HK-2 (cell line): ENCODE measurements at regions not wholly inside any gene's neighbourhood (a gene's known extent, or its start where the extent isn't known, plus 50 kb on each side); places are given as distances from the start of the nearest gene placed in this dataset.
A peak's percentile ranks its signal among the peaks of the same experiment; 100 is the strongest.
"Not testable (repeated sequence)": the region's sequence is repeated elsewhere in the genome, so short reads cannot be mapped to it uniquely, and the experiment has no call there.

ENCODE experiments used
- DNase-seq: peaks from one replicate; pipeline ENCODE4 v3.0.0-alpha.2; 2018; ENCODE audit not compliant: unreplicated experiment

DNA sequence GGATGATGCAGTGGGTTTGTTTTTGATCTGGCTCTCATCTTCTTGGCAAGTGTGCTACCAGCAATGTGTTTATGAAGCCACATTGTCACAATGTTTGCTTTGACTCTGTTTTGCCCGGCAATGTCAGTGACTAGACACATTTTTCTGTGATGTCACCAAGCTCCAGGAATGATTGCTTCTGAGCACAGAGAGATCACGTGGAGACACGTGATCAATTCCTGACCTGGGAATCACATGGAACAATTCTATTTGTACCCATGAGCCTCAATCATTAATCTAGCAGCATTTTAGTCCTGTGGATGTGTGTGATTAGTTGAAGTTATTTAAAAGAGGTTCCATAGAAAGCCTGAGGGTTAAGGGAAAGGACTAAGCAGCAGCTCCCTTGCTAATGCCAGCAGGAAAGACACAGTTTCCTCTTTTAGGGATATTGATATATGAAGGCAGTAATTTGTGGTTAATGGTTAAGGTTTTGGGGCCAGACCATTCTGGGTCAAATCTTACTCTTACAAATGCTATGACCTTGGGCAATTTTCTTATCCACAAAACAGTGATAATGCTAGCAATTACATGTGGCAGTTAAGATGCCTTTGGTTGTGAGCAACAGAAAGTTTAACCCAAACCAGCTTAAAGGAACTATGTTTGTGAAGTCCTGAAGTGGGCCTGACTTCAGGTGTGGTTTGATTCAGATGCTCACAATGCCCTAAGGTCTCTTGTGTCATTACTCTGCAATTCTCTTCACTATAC, 59.0 kb downstream of the FASLG start:
- DNase-seq: no peak

DNA sequence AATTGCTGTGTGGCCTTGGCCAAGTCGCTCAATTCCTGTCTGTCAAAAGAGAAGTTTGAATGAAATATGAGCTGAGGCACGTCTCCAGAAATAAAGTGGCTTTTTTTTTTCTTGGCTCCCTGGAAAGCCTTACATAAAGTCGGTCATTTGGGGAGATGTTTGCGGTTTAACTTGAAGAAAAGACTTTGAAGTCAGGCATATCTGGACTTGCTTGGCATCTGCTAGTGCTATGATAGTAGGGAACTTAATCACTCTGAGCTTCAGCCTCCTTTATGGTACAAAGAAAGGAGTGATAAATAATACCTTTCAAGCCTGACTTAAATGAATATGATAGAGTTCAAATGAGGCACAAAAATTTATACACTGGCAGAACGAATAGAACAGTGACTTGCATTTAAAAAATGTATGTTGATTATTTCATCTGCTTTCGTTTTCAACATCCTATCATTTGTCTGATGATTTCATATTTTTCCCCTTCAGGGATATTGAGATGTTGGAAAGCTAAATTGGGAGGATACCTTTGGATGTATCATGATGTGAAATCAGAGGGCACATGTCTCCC, 60.2 kb downstream of the FASLG start:
- no peak for DNase-seq

DNA sequence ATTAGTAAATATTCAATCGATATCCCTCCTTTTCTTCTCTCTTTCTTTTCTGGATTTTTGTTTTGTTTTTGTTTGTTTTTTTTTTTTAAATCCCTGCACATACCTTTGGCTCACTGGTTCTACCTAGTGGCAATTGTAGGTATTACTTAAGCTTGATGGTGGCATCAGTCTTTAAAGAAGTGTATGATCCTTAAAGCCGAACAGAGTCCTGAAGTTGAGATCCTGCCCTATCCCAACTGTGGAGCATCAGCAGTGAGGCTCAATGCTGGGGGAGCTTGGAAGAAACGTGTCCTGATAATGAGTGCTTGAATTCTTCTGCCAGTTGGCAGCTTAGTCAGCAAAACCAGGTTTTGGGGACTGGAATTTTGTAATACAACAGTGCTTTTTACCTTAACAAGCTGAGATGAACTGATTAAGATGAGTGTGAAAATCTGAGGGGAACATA, 60.8 kb downstream of the FASLG start:
- no peak for DNase-seq

DNA sequence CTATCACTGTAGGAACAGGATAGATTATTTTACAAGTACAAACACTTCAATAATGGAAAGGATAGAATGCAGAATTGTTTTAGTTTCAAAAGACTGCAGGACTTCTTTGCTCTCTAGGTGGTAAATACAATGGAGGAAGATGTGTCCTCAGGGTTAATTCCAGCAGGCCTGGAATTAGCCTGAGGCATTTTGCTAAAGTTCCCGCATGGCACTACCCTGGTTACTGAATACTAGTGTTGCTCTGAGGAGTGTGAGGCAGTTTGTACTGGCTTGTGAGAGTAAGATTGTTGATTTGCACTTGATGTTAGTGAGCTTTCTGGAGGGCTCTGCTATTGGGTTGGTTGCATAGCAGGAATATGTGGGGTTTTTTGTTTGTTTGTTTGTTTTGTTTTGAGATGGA, 61.4 kb downstream of the FASLG start:
- no peak for DNase-seq

DNA sequence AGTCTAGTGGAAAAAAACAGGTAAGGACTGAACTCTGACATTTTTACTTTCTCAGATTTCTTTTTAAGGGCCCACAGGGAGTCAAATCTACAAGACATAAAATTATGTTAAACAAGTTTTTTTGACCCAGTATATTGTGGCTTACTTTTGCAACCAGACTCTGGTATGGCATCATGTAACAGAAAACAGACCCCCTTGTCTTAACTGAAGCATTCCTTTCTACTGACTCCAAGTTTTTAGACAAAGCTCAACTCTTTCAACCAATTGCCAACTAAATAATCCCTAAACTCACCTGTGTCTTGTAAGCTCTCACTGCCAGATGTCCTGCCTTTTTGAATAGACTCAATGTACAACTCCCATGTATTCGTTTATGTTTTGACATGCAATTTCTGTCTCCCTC, 64.3 kb downstream of the FASLG start:
- no peak for DNase-seq

DNA sequence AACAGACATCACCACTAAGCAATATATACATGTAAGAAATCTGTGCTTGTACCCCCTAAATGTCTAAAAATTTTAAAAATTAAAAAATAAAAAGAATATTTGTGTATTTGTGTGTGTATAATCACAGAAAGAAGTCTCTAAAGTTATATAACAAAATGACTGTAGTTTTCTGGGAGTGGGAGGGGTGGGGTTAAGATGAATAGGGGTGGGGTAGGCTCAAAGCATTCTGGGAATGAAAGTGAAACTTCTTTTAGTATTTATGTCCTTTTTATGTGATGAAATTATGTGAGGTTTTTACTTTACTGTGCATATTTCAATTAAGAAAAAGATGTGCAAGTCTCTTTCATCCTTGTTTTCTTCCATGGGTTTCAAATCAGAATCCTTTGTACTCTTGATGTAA, 65.3 kb downstream of the FASLG start:
- no peak for DNase-seq

DNA sequence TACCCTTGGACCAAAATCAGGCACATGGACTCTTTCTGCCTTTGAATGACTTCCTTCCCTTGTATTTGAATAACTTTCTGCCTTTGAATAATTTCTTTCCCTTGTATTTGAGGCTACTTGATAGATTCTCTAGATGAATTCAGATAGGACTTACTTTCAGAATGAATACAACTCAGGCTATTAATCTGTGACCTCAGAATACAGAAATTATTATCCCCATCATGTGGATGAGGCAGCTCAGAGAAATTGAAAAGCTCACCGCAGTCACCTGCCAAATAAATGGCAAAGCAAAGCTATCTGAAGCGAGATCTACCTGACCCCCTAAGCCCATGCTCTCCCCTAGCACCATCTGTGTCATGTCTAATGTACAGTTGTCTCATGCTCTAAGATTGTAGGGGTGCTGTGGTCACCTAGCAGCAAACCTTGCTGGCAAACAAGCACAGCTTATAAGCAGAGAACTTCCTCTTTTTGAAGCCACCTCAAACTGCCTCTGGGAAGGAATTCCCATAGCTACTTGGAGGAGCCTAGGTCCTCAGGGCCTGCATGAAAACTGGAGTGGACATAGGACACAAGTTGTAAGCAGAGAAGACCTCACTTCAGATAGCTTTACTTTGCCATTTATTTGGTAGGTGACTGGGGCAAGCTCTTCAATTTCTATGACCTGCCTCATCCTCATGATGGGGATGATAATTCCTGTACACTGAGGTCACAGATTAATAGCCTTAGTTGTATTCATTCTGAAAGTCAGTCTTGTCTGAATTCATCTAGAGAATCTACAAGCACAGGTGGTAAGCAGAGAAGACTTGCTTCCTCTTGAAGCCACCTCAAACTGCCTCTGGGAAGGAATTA, 66.1 kb downstream of the FASLG start:
- no peak for DNase-seq

DNA sequence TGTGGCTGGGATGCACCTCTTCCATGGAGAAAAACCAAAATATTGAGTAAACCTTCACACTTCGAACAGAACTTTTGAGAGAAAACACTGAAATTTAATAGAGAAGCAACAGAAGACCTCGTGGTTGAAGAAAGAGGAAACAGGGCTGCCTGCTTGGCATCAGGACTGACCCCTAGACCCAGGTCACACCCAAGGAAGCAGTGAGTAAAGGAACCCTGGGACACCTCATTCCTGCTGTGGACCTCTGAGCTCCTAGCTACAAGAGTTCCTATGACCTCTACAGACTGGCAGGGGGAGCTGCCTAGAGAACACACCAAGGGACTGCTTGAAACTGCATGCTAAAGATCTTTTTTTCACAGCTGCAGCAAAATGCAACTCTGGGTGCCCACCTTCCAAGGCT, 67.8 kb downstream of the FASLG start:
- no peak for DNase-seq

DNA sequence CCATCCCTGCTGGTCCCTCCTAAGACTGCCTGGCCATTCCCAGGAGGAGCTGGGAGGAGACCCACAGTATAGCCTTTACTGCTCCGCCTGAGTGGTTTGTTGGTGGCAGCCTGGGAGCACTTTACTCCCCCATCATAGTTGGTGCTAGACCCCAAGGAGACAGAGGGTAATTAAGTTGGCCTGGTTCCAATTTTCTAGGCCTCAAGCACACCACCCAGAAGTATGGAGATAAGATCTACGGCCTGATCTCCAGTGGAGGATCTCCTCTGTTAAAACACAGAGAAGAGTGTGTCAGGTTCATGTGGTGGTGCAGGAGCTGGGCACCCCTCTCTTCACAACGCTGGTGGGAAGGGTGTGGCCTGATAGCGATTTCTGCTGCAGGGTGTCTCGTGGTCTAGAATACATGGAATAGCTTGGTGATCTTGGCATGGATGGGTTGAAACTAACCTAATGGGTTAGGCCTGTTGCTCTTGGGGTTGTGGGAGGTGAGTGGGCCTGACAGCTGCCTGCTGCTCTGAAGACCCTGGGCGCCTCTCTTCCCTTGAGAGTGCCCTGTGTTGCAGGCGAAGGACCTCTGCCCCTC, 68.5 kb downstream of the FASLG start:
- no peak for DNase-seq

DNA sequence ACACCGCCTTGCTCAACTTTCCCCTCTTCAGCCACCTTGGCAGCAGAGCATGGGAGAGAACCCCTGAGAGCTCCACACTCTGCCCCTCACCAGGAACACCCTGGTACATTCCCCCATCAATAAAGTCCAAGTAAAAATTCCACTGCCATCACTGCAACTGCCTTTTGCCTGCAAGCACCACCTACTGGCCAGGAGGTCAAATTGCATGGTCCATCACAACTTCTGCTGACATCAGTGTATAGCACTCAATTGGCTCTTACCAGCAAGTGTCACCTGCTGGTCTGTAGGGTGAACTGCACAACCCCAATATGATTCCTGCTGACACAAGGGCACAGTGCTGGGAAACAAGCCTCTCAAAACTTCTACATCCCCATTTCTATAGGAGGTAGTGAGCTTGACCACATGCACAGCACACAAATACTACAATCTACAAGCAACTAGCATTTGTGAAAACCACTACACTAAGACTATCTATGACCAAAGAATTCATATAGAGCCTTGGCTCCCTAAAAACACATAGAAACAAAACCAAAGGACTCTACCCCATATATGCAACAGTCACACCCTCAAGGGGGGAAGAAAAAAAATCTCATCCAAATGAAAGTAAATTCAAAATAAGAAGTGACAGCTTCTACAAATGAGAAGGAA, 69.2 kb downstream of the FASLG start:
- peak; percentile 41 for DNase-seq

DNA sequence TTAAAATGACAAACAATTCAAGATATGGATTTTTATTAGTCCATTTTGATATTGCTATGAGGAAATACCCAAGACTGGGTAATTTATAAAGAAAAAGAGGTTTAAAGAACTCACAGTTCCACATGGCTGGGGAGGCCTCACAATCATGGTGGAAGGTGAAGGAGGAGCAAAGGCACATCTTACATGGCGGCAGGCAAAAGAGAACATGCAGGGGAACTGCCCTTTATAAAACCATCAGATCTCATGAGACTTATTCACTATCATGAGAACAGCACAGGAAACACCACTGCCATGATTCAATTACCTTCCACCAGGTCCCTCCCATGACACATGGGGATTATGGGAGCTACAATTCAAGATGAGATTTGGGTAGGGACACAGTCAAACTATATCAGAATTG, 69.8 kb downstream of the FASLG start:
- not testable (repeated sequence) for DNase-seq

DNA sequence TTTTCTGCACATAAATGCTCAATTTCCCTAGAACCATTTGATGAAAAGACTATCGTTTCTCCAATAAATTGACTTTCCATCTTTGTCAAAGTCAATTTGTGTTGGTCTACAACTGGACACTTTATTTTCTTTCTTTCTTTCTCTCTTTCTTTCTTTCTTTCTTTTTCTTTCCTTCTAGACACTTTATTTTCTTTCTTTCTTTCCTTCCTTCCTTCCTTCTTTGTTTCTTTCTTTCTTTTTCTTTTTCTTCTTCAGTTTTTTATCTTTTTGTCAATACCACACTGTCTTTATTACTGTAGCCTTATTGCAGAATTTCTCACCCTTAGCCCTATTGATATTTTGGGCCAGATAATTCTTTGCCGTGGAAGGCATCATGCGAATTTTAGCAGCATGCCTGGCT, 73.5 kb downstream of the FASLG start:
- no peak for DNase-seq

DNA sequence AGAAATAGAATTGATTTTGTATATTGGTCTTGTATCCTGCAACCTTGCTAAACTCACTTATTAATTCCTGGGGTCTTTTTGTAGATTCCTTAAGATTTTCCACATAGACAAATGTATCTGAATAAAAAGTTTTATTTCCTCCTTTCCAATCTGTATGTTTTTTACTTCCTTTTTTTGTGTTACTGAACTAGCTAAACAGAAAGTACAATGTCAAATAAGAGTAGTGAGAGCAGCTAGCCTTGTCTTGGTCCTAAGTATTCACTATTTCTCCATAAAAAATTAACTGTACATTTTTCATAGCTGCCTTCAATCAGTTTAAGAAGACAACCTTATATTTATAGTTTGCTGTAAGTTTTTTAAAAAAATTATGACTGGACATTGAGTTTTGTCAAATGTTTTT, 74.9 kb downstream of the FASLG start:
- no peak for DNase-seq

DNA sequence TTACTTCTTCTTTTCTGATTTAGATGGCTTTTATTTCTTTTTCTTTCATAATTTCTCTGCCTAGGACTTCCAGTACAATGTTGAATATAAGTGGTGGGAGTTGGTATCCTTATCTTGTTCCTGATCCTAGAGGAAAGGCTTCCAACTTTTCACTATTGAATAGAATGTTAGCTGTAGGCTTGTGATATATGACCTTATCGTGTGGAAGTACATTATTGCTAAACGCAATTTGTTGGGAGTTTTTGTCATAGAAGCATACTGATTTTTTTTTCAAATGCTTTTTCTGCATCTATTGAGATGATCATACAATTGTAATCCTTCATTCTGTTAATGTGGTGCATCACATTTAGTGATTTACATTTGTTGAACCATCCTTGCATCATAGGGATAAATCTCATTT, 79.5 kb downstream of the FASLG start:
- no peak for DNase-seq

DNA sequence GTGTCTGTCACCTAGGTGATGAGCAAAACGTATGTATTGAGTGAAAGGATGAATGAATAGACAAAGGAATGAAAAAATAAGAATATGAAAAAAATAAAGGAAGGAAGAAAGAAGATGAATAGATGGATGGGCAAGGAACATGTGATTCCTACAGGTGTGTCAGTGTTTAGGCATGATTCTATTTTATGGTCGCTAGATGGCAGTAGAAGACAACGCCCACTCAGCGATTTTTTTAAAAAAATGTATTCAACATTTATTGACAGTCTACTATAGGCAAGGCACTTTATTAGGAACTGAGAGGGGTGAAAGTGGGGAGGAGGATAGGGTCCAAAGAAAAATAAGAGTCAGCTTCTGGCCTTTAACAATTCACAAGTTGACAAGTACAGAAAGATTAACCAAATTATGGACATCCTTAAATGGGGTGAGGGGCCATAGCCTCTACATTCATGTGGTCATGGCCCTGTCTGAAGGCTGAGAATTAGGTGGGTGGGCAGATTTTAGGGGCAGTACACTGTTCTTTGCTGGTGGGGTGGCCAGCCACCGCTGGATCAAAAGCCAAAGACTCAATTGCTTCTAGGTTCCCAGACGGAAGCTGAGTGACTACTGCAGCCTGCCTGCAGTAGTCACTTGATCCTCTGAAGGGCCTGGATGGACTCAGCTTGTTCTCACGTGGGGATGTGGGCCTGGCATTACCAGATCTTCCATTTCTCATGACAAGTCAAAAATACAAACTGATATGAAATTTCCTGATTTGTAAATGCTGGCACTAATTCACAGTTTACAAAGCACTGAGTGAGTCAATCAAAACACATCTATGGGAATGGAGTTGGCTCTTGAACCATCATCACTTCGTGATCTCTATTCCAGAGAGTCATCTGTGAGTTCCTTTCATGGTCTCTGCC, 83.9 kb downstream of the FASLG start:
- no peak for DNase-seq

DNA sequence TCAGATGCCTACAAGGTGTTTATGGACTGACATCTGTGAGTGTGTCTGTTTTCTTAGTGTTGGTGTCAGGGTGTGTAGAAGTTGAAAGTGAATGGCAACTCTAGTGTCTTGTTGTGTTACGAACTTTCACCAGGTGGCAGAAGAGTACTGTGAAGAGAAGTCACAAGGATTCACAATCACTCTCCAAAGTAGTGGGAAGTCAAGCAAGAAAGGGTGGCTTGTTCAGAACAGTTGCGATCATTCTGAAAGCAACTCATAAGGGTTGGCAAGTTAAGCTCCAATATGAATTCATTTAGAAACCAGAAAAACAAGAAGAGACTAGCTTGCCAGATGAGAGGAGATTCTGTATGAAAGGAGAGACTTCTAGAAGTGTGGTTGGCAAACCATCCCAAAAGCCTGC, 86.1 kb downstream of the FASLG start:
- DNase-seq: peak; percentile 31

DNA sequence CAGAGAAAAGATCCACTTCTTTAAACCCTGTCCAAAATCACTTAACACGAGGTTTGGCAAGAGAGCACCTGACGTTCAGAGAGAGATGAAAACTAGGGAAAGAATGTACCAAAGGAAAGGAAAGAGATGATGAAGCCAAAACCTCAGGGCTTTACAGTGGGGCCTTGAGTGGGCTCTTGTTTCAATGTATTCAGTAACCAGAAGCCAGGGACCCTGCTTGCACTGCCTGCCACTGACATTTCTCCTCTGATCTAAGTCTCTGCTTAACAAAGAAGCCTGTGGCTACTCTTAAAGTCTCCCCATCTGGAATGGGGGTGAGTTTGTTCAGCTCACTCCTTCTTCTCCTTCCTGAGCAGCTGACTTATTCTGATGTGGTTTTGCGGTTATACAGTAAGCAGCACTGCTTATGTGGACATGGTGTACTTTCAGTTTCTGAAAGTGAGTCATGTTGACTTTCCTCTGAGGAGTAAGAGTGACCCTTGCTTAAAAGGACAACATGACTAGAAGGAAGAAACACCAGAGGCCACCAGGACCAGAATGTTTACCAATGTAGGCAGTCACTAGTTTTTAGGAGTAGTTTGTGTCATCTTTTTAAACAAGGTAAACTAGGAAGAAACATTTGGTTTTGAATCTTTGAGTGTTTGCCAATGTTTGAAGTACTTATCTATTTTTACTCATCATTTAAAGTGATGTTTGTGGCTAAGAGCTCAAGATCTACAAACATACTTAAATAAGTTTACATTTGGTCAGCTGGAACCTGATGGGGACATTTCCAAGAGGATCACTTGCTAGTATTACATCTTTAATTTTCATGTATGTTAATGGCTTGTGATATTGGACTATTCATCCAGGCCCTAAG, 87.4 kb downstream of the FASLG start:
- peak; percentile 54 for DNase-seq

DNA sequence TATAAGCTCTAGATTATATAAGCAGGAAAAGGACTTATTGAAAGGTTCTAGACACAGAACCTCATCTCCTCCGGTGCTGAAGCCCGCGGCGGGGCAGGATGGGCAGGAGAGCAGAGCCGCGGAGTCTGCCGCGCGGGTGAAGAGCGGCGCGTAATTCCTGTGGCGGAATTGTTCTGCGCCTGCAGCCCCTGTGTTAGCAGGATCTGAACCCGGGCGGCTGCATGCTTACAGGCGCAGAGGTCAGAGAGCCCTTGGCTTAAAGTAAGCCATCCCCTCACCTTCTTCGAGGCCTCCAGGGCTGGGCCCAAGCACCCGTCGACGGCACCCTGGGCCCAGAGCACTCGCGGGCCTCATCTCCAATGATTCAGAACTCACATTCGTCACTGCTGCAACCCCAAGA, 89.3 kb downstream of the FASLG start:
- no peak for DNase-seq

DNA sequence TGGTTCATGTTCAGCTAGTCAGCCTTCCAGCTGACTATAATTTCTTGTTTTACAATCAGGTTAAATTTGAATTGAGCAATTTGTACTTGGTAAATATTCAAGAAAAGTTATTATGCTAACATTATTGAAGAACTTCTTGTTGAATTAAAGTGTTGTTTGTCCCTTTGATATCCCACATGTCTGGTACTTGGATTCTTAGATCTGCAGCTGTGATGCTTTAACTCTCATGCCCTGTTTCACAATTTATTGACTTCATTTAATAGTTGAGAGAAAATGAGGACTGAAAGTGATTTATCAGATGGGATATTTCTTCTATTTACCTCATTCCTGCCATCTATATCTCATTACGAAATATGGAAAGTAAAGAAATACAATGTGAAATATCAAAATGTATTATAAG, 92.8 kb downstream of the FASLG start:
- DNase-seq: no peak

DNA sequence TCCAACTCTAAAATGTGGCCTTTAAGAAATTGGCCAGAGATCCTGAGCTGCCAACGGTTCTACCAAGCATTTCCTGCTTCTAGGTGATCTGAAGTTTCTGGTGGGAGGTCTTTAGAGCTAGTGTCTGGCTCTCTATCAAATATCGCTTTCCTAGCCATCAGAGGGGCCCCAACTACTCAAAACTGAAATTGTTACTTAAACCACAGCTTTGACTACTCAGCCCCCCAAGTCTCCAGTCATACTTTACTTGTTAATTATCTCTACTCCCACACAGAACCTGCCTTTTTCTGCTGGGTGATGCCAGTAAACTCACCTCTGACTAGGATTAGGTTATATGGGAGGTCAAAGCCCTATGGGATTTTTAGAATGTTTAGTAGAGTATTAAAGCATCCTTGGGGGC, 95.1 kb downstream of the FASLG start:
- DNase-seq: no peak
